ENCODE measurements at regions not wholly inside any gene's neighbourhood (a gene's known extent, or its start where the extent isn't known, plus 50 kb on each side); places are given as distances from the start of the nearest gene placed in this dataset.

DNA sequence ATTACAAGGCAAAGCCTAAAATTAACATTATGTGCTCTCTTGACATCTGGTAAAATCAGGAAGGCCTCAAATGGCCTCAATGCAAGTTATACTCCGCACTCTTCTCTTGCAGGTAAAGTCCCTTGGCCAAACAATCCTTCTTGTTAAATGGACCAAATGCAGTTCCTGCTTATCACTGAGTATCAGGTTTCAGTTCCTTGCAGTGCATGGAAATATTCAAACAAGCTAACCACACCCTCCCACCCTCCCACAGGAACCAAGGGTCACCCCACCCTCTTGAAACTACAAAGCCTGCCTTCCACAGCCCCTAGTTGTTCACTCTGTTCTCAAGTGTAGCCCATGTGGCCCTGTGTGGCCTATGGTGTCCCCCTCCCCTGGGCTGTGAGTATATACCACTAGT, 171.9 kb upstream of the CADPS start:
- H3K4me2 ChIP-seq: no peak overlapping the region
- no peaks in the 10 kb centered on the region for H3K9me3 ChIP-seq
- H2AFZ ChIP-seq (ENCODE audit: low read depth): no peak overlapping the region
- no peaks in the 10 kb centered on the region for H4K20me1 ChIP-seq (ENCODE audit: insufficient read depth)
- 86% methylated on average over 1 of the region's 1 CpG for WGBS (ENCODE audit: low lambda C conversion rate)
- no peak for DNase-seq
- H3K4me1 ChIP-seq (ENCODE audit: control insufficient read depth in 1 of 2, insufficient read depth in 2 of 2, low read depth in 1 of 2, low read length in 1 of 2): peaks cover 0 to 32% of the 10 kb centered on the region in 2 experiments
- no peaks in the 10 kb centered on the region for H3K27me3 ChIP-seq (ENCODE audit: insufficient read depth)
- TF ChIP-seq NRF1 (IDR thresholded peaks at IDR 0.05; ENCODE audit: low read depth, low read length) (no peak), TAF1 (IDR thresholded peaks at IDR 0.05; ENCODE audit: borderline replicate concordance, low read depth, low read length) (no peak), FOXJ3 (CRISPR knock-in tag; IDR thresholded peaks at IDR 0.05) (no peak)
- CTCF ChIA-PET: no interaction called here
- no peaks in the 10 kb centered on the region for H3K36me3 ChIP-seq (replicated peaks in 1 of 2; ENCODE audit: control insufficient read depth in 1 of 2, insufficient read depth in 2 of 2, low read length in 1 of 2)
- H3K9me2 ChIP-seq: no peaks in the 10 kb centered on the region
- POLR2A ChIA-PET: no interaction called here
- no peak overlapping the region for H3K27ac ChIP-seq (ENCODE audit: low read depth in 2 of 2, low read length in 1 of 2)
- peaks cover 27% of the 10 kb centered on the region for H3F3A ChIP-seq (replicated peaks; ENCODE audit: insufficient read depth)
- H3K4me3 ChIP-seq (ENCODE audit: low read depth in 2 of 2, low read length in 1 of 2): no peak overlapping the region
- H3K9ac ChIP-seq: no peak overlapping the region
- H3K79me2 ChIP-seq (ENCODE audit: insufficient read depth): no peaks in the 10 kb centered on the region

DNA sequence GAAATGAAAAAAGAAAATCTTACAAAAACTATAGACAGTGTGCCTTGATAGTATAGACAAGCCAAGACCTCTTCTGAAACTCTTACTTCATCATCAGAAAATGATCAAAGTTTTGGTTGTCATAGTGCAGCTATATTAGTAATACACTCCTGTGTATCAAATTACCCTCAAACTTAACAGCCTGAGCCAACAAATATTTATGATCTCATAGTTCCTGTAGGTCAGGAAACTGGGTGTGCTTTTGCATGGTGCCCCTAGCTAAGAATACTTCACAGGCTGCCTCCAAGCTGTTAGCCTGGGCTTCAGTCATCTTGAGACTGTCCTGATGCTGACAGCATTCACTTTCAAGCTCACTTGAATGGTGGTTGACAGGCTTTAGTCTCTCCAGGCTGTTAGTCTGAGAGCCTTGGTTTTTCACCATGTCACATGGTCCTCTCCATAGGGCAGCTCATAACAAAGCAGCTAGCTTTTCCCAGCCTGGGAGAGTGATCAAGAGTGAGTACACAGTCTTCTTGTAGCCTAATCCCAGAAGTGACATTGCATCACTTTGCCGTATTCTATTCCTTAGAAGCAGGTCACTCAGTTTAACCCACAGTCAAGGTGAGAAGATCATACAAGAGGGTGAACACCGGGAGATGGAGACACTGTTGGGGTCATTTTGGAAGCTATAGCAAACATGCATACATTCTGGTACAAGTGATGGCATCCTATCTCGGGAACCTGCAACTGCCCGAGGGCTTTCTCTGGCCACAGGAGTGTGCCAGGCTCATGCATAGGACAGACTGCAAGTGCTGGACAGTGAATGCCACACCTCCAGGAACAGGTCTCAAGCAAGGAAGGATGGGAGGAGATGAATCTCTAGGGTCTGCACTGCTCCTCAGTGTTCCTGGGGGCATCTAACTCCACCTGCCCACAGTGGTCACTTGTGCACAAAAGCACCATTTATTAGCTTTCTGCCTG, 173.4 kb upstream of the CADPS start:
- H3F3A ChIP-seq (replicated peaks; ENCODE audit: insufficient read depth): peaks cover 31% of the 10 kb centered on the region
- H2AFZ ChIP-seq (ENCODE audit: low read depth): no peak overlapping the region
- H4K20me1 ChIP-seq (ENCODE audit: insufficient read depth): no peaks in the 10 kb centered on the region
- POLR2A ChIA-PET: no interaction called here
- H3K79me2 ChIP-seq (ENCODE audit: insufficient read depth): no peaks in the 10 kb centered on the region
- TF ChIP-seq, protein P1, sequence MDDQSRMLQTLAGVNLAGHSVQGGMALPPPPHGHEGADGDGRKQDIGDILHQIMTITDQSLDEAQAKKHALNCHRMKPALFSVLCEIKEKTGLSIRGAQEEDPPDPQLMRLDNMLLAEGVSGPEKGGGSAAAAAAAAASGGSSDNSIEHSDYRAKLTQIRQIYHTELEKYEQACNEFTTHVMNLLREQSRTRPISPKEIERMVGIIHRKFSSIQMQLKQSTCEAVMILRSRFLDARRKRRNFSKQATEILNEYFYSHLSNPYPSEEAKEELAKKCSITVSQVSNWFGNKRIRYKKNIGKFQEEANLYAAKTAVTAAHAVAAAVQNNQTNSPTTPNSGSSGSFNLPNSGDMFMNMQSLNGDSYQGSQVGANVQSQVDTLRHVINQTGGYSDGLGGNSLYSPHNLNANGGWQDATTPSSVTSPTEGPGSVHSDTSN (IDR thresholded peaks at IDR 0.05): peak; percentile 47; the same call in 1 of the 2 replicates
- TF ChIP-seq JUND (IDR thresholded peaks at IDR 0.05) (peak; percentile 55), NFIC (IDR thresholded peaks at IDR 0.05; ENCODE audit: borderline replicate concordance) (peak; percentile 61; the same call in 1 of the 2 replicates), EP300 (IDR thresholded peaks at IDR 0.05; ENCODE audit: borderline replicate concordance in 1 of 2, low read depth in 1 of 2, low read length in 1 of 2) (peak in 1 of 2 experiments; percentile 62; a peak in 1 of 4 replicates)
- TF ChIP-seq, protein P2, sequence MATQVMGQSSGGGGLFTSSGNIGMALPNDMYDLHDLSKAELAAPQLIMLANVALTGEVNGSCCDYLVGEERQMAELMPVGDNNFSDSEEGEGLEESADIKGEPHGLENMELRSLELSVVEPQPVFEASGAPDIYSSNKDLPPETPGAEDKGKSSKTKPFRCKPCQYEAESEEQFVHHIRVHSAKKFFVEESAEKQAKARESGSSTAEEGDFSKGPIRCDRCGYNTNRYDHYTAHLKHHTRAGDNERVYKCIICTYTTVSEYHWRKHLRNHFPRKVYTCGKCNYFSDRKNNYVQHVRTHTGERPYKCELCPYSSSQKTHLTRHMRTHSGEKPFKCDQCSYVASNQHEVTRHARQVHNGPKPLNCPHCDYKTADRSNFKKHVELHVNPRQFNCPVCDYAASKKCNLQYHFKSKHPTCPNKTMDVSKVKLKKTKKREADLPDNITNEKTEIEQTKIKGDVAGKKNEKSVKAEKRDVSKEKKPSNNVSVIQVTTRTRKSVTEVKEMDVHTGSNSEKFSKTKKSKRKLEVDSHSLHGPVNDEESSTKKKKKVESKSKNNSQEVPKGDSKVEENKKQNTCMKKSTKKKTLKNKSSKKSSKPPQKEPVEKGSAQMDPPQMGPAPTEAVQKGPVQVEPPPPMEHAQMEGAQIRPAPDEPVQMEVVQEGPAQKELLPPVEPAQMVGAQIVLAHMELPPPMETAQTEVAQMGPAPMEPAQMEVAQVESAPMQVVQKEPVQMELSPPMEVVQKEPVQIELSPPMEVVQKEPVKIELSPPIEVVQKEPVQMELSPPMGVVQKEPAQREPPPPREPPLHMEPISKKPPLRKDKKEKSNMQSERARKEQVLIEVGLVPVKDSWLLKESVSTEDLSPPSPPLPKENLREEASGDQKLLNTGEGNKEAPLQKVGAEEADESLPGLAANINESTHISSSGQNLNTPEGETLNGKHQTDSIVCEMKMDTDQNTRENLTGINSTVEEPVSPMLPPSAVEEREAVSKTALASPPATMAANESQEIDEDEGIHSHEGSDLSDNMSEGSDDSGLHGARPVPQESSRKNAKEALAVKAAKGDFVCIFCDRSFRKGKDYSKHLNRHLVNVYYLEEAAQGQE (IDR thresholded peaks at IDR 0.05; ENCODE audit: low read depth, low read length): peak; percentile 77; the same call in 1 of the 2 replicates
- TF ChIP-seq, protein P3, sequence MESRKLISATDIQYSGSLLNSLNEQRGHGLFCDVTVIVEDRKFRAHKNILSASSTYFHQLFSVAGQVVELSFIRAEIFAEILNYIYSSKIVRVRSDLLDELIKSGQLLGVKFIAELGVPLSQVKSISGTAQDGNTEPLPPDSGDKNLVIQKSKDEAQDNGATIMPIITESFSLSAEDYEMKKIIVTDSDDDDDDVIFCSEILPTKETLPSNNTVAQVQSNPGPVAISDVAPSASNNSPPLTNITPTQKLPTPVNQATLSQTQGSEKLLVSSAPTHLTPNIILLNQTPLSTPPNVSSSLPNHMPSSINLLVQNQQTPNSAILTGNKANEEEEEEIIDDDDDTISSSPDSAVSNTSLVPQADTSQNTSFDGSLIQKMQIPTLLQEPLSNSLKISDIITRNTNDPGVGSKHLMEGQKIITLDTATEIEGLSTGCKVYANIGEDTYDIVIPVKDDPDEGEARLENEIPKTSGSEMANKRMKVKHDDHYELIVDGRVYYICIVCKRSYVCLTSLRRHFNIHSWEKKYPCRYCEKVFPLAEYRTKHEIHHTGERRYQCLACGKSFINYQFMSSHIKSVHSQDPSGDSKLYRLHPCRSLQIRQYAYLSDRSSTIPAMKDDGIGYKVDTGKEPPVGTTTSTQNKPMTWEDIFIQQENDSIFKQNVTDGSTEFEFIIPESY (IDR thresholded peaks at IDR 0.05; ENCODE audit: borderline replicate concordance, low read depth): no peak
- TF ChIP-seq, protein P4, sequence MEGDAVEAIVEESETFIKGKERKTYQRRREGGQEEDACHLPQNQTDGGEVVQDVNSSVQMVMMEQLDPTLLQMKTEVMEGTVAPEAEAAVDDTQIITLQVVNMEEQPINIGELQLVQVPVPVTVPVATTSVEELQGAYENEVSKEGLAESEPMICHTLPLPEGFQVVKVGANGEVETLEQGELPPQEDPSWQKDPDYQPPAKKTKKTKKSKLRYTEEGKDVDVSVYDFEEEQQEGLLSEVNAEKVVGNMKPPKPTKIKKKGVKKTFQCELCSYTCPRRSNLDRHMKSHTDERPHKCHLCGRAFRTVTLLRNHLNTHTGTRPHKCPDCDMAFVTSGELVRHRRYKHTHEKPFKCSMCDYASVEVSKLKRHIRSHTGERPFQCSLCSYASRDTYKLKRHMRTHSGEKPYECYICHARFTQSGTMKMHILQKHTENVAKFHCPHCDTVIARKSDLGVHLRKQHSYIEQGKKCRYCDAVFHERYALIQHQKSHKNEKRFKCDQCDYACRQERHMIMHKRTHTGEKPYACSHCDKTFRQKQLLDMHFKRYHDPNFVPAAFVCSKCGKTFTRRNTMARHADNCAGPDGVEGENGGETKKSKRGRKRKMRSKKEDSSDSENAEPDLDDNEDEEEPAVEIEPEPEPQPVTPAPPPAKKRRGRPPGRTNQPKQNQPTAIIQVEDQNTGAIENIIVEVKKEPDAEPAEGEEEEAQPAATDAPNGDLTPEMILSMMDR (IDR thresholded peaks at IDR 0.05): no peak
- 79% methylated on average over 4 of the region's 4 CpGs for WGBS (ENCODE audit: low lambda C conversion rate)
- H3K4me2 ChIP-seq: peak overlapping the region; percentile 3; the same call in 1 of the 2 replicates
- H3K9ac ChIP-seq: no peak overlapping the region
- no peak for DNase-seq
- peak overlapping the region in 1 of 2 experiments; percentile 96; a peak in 2 of 4 replicates for H3K27ac ChIP-seq (ENCODE audit: low read depth in 2 of 2, low read length in 1 of 2)
- H3K9me2 ChIP-seq: no peaks in the 10 kb centered on the region
- CTCF ChIA-PET: no interaction called here
- no peaks in the 10 kb centered on the region for H3K27me3 ChIP-seq (ENCODE audit: insufficient read depth)
- no peaks in the 10 kb centered on the region for H3K36me3 ChIP-seq (replicated peaks in 1 of 2; ENCODE audit: control insufficient read depth in 1 of 2, insufficient read depth in 2 of 2, low read length in 1 of 2)
- no peaks in the 10 kb centered on the region for H3K9me3 ChIP-seq
- H3K4me3 ChIP-seq (ENCODE audit: low read depth in 2 of 2, low read length in 1 of 2): no peak overlapping the region
- H3K4me1 ChIP-seq (ENCODE audit: control insufficient read depth in 1 of 2, insufficient read depth in 2 of 2, low read depth in 1 of 2, low read length in 1 of 2): peaks cover 0 to 35% of the 10 kb centered on the region in 2 experiments

Measured in SK-N-SH (cell line).